Left ventricle myocardium inferior (tissue), 1 donor: ENCODE measurements at regions not wholly inside any gene's neighbourhood (a gene's known extent, or its start where the extent isn't known, plus 50 kb on each side); places are given as distances from the start of the nearest gene placed in this dataset.
"Not testable (repeated sequence)": the region's sequence is repeated elsewhere in the genome, so short reads cannot be mapped to it uniquely, and the experiment has no call there.

Source experiments
- DNase-seq: peaks from one replicate; pipeline ENCODE4 v3.0.0-alpha.2; 2020
- H3K27ac ChIP-seq: fragments of 200-600 bp; replicated peaks from 2 replicates; pipeline ENCODE4 v1.8.0; 2021
- H3K27me3 ChIP-seq: fragments of 200-600 bp; 2 replicates; pipeline ENCODE4 v1.8.0; 2021; ENCODE audit warnings: low read depth
- H3K36me3 ChIP-seq: fragments of 200-600 bp; 2 replicates; pipeline ENCODE4 v1.8.0; 2021
- H3K4me1 ChIP-seq: fragments of 200-600 bp; 2 replicates; pipeline ENCODE4 v1.8.0; 2021
- H3K4me3 ChIP-seq: fragments of 200-600 bp; 2 replicates; pipeline ENCODE4 v1.8.0; 2021; ENCODE audit warnings: mild to moderate bottlenecking, moderate library complexity
- H3K9me3 ChIP-seq: fragments of 200-600 bp; replicated peaks from 2 replicates; pipeline ENCODE4 v1.8.0; 2021
- CTCF ChIP-seq: fragments of 200-600 bp; IDR thresholded peaks from 2 replicates; pipeline ENCODE4 v1.8.0; 2021; ENCODE audit warnings: antibody characterized with exemption, mild to moderate bottlenecking, borderline replicate concordance
- intact Hi-C: fragments of 100-400 bp; cut with micrococcal nuclease; formaldehyde crosslinking; loops from one replicate; pipeline ENCODE4 v1.11.0; 2022
- donor health status: DM: no; HTN: yes; CAD: no; lungs with severe emphysema.

- Histone ChIP-seq H3K4me1 (no peaks in the 10 kb centered on the region), H3K4me3 (no peak overlapping the region), H3K27ac (no peak overlapping the region), H3K36me3 (no peaks in the 10 kb centered on the region), H3K9me3 (no peaks in the 10 kb centered on the region), H3K27me3 (no peaks in the 10 kb centered on the region)
- no peak for TF ChIP-seq CTCF
- intact Hi-C loops = no loop called here
- DNase-seq = no peak
These were observed 101.2 kb upstream of the DUSP21 start for GRCh38 chrX:44742480-44743155.

- H3K27ac ChIP-seq, H3K4me1 ChIP-seq, H3K27me3 ChIP-seq, H3K9me3 ChIP-seq, H3K4me3 ChIP-seq, intact Hi-C loops, H3K36me3 ChIP-seq, DNase-seq: not testable (repeated sequence)
These were observed 102.0 kb upstream of the DUSP21 start for GRCh38 chrX:44741859-44742258.

- H3K4me3 ChIP-seq, H3K9me3 ChIP-seq, H3K4me1 ChIP-seq, intact Hi-C loops, H3K27me3 ChIP-seq, H3K27ac ChIP-seq, H3K36me3 ChIP-seq, DNase-seq: not testable (repeated sequence)
These were observed 102.4 kb upstream of the DUSP21 start for GRCh38 chrX:44741458-44741857.

- Histone ChIP-seq H3K4me1 (no peaks in the 10 kb centered on the region), H3K9me3 (peaks cover 5% of the 10 kb centered on the region), H3K4me3 (no peak overlapping the region), H3K27ac (no peak overlapping the region), H3K36me3 (no peaks in the 10 kb centered on the region), H3K27me3 (no peaks in the 10 kb centered on the region)
- intact Hi-C loops = no loop called here
- no peak for DNase-seq
- TF ChIP-seq CTCF = no peak
These were observed 108.3 kb upstream of the DUSP21 start for GRCh38 chrX:44735498-44735897.

GRCh38 chrX:44733931-44734330, 109.9 kb upstream of the DUSP21 start:
- Histone ChIP-seq H3K27ac (no peak overlapping the region), H3K4me1 (no peaks in the 10 kb centered on the region), H3K27me3 (no peaks in the 10 kb centered on the region), H3K36me3 (no peaks in the 10 kb centered on the region), H3K4me3 (no peak overlapping the region), H3K9me3 (peaks cover 5% of the 10 kb centered on the region)
- intact Hi-C loops = no loop called here
- no peak for DNase-seq
- no peak for TF ChIP-seq CTCF

GRCh38 chrX:44731160-44731559, 112.7 kb upstream of the DUSP21 start:
- Histone ChIP-seq H3K36me3 (no peaks in the 10 kb centered on the region), H3K4me1 (no peaks in the 10 kb centered on the region), H3K27ac (no peak overlapping the region), H3K27me3 (no peaks in the 10 kb centered on the region), H3K9me3 (peaks cover 5% of the 10 kb centered on the region), H3K4me3 (no peak overlapping the region)
- intact Hi-C loops = no loop called here
- no peak for TF ChIP-seq CTCF
- no peak for DNase-seq
